ENCODE measurements at regions not wholly inside any gene's neighbourhood (a gene's known extent, or its start where the extent isn't known, plus 50 kb on each side); places are given as distances from the start of the nearest gene placed in this dataset.
"Not testable (repeated sequence)": the region's sequence is repeated elsewhere in the genome, so short reads cannot be mapped to it uniquely, and the experiment has no call there.

DNA sequence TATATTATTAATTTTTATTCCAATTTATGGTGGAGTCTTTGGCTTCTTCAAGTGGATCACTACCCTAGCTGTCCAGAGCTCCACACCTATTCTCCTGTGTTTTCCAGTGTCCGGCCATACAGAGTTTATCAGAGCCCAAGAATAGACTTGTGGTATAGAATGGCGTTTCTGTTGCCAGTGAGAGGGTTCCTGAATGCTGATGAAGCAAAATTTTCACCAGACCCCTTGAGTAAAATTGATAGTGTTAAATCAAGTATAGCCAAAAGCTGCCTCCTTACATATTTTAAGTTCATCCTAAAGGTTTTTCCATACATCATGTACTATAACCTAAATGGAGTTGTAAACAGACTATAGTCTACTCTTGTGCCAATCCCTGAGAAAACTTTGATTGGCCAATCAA, 171.5 kb upstream of the CHL1 start:
- no peak for TF ChIP-seq POLR2A (IDR thresholded peaks at IDR 0.05)
- TF ChIP-seq, protein P1, sequence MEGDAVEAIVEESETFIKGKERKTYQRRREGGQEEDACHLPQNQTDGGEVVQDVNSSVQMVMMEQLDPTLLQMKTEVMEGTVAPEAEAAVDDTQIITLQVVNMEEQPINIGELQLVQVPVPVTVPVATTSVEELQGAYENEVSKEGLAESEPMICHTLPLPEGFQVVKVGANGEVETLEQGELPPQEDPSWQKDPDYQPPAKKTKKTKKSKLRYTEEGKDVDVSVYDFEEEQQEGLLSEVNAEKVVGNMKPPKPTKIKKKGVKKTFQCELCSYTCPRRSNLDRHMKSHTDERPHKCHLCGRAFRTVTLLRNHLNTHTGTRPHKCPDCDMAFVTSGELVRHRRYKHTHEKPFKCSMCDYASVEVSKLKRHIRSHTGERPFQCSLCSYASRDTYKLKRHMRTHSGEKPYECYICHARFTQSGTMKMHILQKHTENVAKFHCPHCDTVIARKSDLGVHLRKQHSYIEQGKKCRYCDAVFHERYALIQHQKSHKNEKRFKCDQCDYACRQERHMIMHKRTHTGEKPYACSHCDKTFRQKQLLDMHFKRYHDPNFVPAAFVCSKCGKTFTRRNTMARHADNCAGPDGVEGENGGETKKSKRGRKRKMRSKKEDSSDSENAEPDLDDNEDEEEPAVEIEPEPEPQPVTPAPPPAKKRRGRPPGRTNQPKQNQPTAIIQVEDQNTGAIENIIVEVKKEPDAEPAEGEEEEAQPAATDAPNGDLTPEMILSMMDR (IDR thresholded peaks at IDR 0.05), result no peak

DNA sequence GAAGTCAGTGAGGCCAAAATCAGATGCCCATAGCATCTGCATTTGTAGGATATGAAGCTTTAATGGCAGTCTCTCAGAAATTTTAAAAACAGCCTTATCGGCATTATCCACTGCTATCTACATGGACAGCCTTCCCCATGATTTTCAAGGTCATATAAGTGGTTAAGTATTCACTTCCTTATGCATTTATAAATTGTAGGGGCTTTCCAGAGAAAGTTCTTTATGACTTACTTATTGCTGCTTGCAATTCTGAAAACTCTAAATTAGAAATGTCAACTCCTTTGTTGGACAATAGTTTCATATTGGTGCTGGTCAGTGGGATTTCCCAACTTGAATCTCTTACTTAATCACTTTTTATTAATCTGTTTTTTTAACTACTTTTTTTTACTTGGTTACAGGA, 160.6 kb upstream of the CHL1 start:
- H3K27me3 ChIP-seq; DNase-seq; H3K27ac ChIP-seq; intact Hi-C loops (cut with DNase I); H3K4me3 ChIP-seq; H3K36me3 ChIP-seq; H3K9me3 ChIP-seq; H3K4me1 ChIP-seq: not testable (repeated sequence)
- WGBS, 2 donors, result 83 to 100% methylated on average over 1 of the region's 1 CpG

More for the DNA sequence above, 171.5 kb upstream of the CHL1 start:
- Histone ChIP-seq H3K36me3 (no peaks in the 10 kb centered on the region), H3K9me3 (no peaks in the 10 kb centered on the region), H3K4me1 (no peaks in the 10 kb centered on the region), H3K4me3 (no peak overlapping the region), H3K27me3 (peaks cover 0 to 7% (median 0%) of the 10 kb centered on the region in 4 donors), H3K27ac (no peak overlapping the region)
- intact Hi-C loops (cut with DNase I), result no loop called here
- 43 to 68% methylated on average over 2 of the region's 2 CpGs for WGBS, 2 donors
- no peak for DNase-seq

DNA sequence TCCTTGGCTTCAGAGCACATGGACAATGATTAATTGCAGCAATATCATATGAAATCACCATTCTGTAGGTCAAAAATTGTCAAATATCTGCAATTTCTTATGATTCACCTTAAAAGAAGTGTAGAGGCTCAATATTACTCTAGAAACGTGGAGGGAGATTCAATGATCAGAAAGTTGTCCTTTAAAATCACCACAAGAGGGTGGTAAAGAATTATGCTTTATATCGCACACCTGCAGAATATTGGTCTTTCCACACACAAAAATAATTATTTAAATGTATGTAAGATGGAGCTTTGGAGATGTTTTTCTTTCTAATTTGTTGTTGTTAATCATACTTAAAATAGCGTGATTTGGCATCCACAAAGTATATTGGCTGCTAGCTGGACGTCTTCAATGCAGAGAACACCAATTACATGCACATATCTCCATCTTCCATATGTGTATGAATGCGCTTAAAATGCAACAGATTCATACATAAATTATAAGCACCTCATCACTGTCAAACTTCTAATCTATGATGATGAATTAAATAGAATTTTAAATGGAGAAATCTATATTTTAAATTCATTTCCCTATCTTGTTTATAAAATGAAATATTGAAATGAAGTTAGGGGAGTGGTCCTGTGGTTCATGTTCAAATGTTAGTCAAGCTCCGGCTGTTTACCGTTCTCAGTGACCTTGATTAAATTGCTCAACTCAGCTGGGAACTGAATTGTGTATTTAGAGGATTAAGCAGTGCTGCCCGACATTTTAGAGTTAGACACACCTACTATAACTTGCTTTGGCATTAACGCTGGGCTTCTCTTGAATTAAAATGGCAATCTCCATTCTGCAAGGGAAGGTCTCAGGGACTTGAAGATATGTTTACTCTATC, 153.5 kb upstream of the CHL1 start:
- TF ChIP-seq, protein P1 (IDR thresholded peaks at IDR 0.05), result peak in 5 of 6 experiments; percentile 34 to 61 (median 35)
- H3K4me3 ChIP-seq; H3K27ac ChIP-seq; H3K27me3 ChIP-seq; DNase-seq; H3K9me3 ChIP-seq; intact Hi-C loops (cut with DNase I); H3K4me1 ChIP-seq; H3K36me3 ChIP-seq: not testable (repeated sequence)
- 26 to 40% methylated on average over 9 of the region's 9 CpGs for WGBS, 2 donors

DNA sequence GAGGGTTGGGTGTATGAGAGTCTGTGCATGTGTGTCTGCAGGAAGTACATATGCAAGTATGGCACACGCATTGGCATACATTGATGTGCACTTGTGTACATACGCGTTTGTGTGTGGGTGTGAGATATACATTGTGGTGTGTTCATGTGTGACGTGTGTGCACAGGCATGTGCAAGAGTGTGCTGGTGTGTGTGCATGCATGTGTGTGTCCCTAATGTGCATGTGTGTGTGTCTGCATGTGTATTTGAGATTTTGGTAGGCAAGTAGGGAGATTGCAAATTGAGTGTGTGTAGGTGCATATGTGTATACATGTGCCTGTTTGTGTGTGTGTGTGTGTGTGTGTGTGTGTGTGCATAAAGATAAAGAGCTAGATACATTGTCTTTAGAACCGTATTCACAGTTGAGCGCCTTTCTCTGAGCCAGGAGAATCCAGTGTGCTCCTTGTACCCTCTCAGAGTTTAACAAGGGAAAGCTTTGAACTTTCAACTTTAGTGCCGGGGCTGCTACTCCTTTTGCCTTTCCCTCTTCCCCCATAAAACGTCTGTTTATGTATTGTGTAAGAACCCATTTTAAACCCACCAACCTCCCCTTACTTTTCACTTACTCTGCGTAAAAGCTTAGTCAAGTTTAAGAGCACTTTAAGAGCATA, 152.4 kb upstream of the CHL1 start:
- Histone ChIP-seq H3K36me3 (no peaks in the 10 kb centered on the region), H3K27me3 (no peaks in the 10 kb centered on the region), H3K4me3 (no peak overlapping the region), H3K9me3 (no peaks in the 10 kb centered on the region), H3K4me1 (peaks cover 0 to 6% (median 0%) of the 10 kb centered on the region in 3 donors), H3K27ac (no peak overlapping the region)
- 68 to 76% methylated on average over 9 of the region's 9 CpGs for WGBS, 2 donors
- no peak for TF ChIP-seq POLR2A (IDR thresholded peaks at IDR 0.05)
- no peak for DNase-seq
- intact Hi-C loops (cut with DNase I), result no loop called here

DNA sequence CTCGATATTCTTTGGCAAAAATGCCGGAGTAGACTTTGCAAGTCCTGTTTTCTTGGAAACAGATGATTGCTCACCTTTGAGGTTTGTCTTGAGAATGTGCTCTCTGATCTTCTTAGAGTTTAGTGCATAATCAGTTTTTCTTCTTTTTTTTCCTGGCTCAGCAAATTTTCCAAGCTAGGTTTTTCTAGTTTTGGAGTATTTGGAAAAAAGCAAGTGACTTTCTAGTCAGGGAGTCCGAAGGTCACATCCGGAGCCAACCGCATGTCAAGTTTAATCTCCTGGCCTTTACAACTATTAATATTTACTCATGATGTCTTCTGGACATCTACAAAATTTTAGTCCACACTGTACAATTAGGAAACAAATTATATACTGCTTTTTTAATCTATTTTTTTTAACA, 151.6 kb upstream of the CHL1 start:
- H3K27me3 ChIP-seq; intact Hi-C loops (cut with DNase I); H3K4me1 ChIP-seq; H3K27ac ChIP-seq; DNase-seq; H3K4me3 ChIP-seq; H3K9me3 ChIP-seq; H3K36me3 ChIP-seq: not testable (repeated sequence)
- WGBS, 2 donors, result 70 to 82% methylated on average over 5 of the region's 5 CpGs

DNA sequence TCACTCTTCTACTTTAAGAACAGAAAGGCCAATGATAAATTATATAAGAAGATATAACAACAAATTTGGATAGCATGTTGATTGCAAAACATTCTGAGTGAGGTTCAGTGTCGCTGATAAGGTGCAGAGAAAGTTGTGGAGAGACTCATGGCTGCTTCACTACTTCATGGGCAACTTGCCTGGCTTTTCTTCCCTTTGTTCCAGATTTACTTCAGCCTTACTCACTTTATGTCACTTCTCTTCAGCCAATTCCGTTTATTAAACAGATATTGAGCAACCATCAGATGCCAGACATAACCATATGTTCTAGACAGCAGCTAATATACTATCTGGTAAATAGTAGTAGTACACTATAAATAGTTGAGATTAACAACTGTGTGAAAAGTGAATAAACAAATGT, 150.0 kb upstream of the CHL1 start:
- Histone ChIP-seq H3K27ac (no peak overlapping the region), H3K27me3 (no peaks in the 10 kb centered on the region), H3K4me1 (peaks cover 0 to 6% (median 0%) of the 10 kb centered on the region in 3 donors), H3K4me3 (no peak overlapping the region), H3K36me3 (no peaks in the 10 kb centered on the region), H3K9me3 (peaks cover 0 to 4% (median 0%) of the 10 kb centered on the region in 3 donors)
- no peak for TF ChIP-seq POLR2A (IDR thresholded peaks at IDR 0.05)
- TF ChIP-seq, protein P1 (IDR thresholded peaks at IDR 0.05), result no peak
- intact Hi-C loops (cut with DNase I), result no loop called here
- DNase-seq, result no peak
- WGBS, 2 donors, result 48 to 61% methylated on average over 2 of the region's 2 CpGs

DNA sequence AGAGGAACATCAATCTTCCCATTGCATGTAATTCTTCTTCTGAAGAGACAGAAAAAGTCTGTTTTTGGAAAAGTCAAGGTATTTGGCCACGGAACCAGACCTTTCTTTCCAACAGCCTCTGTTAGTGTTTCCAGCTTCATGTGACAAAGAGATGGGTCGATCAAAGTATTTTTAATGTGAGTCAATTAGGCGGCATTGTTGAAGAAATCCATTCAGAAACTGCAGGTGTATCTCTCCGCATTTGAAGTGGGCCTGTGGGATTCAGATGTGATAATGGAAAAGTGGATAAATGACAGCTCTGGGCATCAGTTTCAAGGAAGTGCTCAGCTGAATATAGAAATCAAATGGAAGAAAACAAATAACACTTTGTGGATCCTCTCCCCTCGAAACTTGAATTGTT, 143.1 kb upstream of the CHL1 start:
- 83 to 85% methylated on average over 5 of the region's 5 CpGs for WGBS, 2 donors
- intact Hi-C loops (cut with DNase I); H3K36me3 ChIP-seq: not testable (repeated sequence)

More for the DNA sequence above, 143.1 kb upstream of the CHL1 start:
- H3K27me3 ChIP-seq, H3K27ac ChIP-seq, H3K9me3 ChIP-seq, DNase-seq, H3K4me3 ChIP-seq, H3K4me1 ChIP-seq: not testable (repeated sequence)

Measured in esophagus squamous epithelium (tissue), 5 donors.